Mammary epithelial cell (primary cell): ENCODE measurements at regions not wholly inside any gene's neighbourhood (a gene's known extent, or its start where the extent isn't known, plus 50 kb on each side); places are given as distances from the start of the nearest gene placed in this dataset.

Experiments
- EZH2 ChIP-seq: IDR thresholded peaks from 2 replicates; pipeline ENCODE4 v1.6.1; 2012; ENCODE audit warnings: low read length, inconsistent platforms, borderline replicate concordance
- TF ChIP-seq, protein P1 (sequence below), 2 donors: IDR thresholded peaks in 1 of 2; conservative IDR thresholded peaks in 1 of 2; 2 replicates each; pipeline ENCODE4 v1.5.1; 2011 to 2012; ENCODE audit warnings: inconsistent platforms in 2 of 2, low read length in 2 of 2, mild to moderate bottlenecking in 2 of 2, control low read depth in 1 of 2, low read depth in 1 of 2; ENCODE audit not compliant: insufficient read depth in 1 of 2; ENCODE audit errors: extremely low read depth in 1 of 2

- TF ChIP-seq, protein P1, sequence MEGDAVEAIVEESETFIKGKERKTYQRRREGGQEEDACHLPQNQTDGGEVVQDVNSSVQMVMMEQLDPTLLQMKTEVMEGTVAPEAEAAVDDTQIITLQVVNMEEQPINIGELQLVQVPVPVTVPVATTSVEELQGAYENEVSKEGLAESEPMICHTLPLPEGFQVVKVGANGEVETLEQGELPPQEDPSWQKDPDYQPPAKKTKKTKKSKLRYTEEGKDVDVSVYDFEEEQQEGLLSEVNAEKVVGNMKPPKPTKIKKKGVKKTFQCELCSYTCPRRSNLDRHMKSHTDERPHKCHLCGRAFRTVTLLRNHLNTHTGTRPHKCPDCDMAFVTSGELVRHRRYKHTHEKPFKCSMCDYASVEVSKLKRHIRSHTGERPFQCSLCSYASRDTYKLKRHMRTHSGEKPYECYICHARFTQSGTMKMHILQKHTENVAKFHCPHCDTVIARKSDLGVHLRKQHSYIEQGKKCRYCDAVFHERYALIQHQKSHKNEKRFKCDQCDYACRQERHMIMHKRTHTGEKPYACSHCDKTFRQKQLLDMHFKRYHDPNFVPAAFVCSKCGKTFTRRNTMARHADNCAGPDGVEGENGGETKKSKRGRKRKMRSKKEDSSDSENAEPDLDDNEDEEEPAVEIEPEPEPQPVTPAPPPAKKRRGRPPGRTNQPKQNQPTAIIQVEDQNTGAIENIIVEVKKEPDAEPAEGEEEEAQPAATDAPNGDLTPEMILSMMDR (conservative IDR thresholded peaks at IDR 0.05 in 1 of 2, IDR thresholded peaks at IDR 0.05 in 1 of 2; ENCODE audit: extremely low read depth in 1 of 2, insufficient read depth in 1 of 2, low read depth in 1 of 2, low read length in 2 of 2), result no peak
- no peak for TF ChIP-seq EZH2
Measured at GRCh38 chr6:23396949-23397348, 729.1 kb upstream of the NRSN1 start.
